ENCODE measurements at regions not wholly inside any gene's neighbourhood (a gene's known extent, or its start where the extent isn't known, plus 50 kb on each side); places are given as distances from the start of the nearest gene placed in this dataset.
"Not testable (repeated sequence)": the region's sequence is repeated elsewhere in the genome, so short reads cannot be mapped to it uniquely, and the experiment has no call there.

DNA sequence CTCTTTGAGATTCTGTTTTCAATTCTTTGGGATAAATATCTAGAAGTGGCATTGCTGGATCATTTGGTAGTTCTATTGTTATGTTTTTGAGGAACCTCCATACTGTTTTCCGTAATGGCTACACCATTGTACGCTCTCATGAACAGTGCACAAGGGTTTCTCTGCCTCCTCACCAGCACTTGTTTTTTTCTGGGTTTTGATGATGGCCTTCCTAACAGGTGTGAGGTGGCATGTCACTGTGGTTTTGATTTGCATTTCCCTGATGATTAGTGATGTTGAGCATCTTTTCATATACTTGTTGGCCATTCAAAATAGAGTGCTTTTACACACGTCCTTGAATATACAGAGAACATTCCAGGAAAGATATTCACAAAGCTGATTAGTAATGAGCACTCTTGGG, 86.8 kb upstream of the ADORA2B start:
- not testable (repeated sequence) for H3K36me3 ChIP-seq (ENCODE audit: insufficient read depth, low read length); H3K79me2 ChIP-seq (ENCODE audit: insufficient read depth, low read length); H2AFZ ChIP-seq (ENCODE audit: low read depth, low read length); DNase-seq (ENCODE audit: low read depth); H3K9me3 ChIP-seq (ENCODE audit: insufficient read depth, low read depth, low read length); H3K36me3 Mint-ChIP-seq (ENCODE audit: low read depth, unreplicated experiment); H3K4me3 ChIP-seq (ENCODE audit: insufficient read depth, low read depth, low read length); H3K4me3 Mint-ChIP-seq (ENCODE audit: unreplicated experiment); H3K9ac ChIP-seq (ENCODE audit: low read length); H4K20me1 ChIP-seq (ENCODE audit: insufficient read depth, low read length); H3K4me1 ChIP-seq (ENCODE audit: insufficient read depth, low read length); H3K27me3 Mint-ChIP-seq (ENCODE audit: low read depth, unreplicated experiment); H3K9me3 Mint-ChIP-seq (ENCODE audit: unreplicated experiment); H3K27ac ChIP-seq (ENCODE audit: low read depth, low read length); H3K4me2 ChIP-seq (ENCODE audit: low read length); H3K27me3 ChIP-seq (ENCODE audit: insufficient read depth, low read length); FAIRE-seq; H3K27ac Mint-ChIP-seq (ENCODE audit: unreplicated experiment); H3K4me1 Mint-ChIP-seq (ENCODE audit: low read depth, unreplicated experiment)

DNA sequence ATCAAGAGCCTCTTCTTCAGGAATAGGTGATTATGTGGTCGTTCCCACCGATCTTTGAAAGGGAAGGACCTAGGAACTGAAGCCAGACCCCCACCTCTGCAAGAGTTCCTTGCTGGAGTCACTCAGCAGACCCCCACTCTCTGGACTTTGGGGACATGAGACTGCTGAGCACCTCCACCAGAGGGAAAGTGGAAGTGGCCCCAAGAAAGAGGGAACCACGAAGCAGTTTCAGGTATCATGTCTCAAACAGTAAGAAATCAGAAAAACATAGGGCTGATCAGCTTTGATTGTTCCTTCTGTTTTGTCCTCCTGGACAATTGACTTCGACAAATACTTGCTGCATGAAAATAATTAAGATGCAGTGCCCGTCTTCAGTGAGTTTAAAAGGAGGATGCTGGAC, 84.2 kb upstream of the ADORA2B start:
- not testable (repeated sequence) for DNase-seq (ENCODE audit: low read depth); H3K4me3 ChIP-seq (ENCODE audit: insufficient read depth, low read depth, low read length); H3K4me2 ChIP-seq (ENCODE audit: low read length); H3K27me3 ChIP-seq (ENCODE audit: insufficient read depth, low read length); H3K79me2 ChIP-seq (ENCODE audit: insufficient read depth, low read length); H3K4me1 Mint-ChIP-seq (ENCODE audit: low read depth, unreplicated experiment); H3K9me3 Mint-ChIP-seq (ENCODE audit: unreplicated experiment); FAIRE-seq; H2AFZ ChIP-seq (ENCODE audit: low read depth, low read length); H3K4me3 Mint-ChIP-seq (ENCODE audit: unreplicated experiment); H3K4me1 ChIP-seq (ENCODE audit: insufficient read depth, low read length); H3K27ac ChIP-seq (ENCODE audit: low read depth, low read length); H3K27me3 Mint-ChIP-seq (ENCODE audit: low read depth, unreplicated experiment); H3K9me3 ChIP-seq (ENCODE audit: insufficient read depth, low read depth, low read length); H3K36me3 ChIP-seq (ENCODE audit: insufficient read depth, low read length); H3K36me3 Mint-ChIP-seq (ENCODE audit: low read depth, unreplicated experiment); H3K9ac ChIP-seq (ENCODE audit: low read length); H3K27ac Mint-ChIP-seq (ENCODE audit: unreplicated experiment); H4K20me1 ChIP-seq (ENCODE audit: insufficient read depth, low read length)

GRCh38 chr17:15864061-15864460, 80.9 kb upstream of the ADORA2B start:
- H2AFZ ChIP-seq (ENCODE audit: low read depth, low read length); H3K9ac ChIP-seq (ENCODE audit: low read length); H3K79me2 ChIP-seq (ENCODE audit: insufficient read depth, low read length); H3K4me1 Mint-ChIP-seq (ENCODE audit: low read depth, unreplicated experiment); H3K9me3 Mint-ChIP-seq (ENCODE audit: unreplicated experiment); H3K27me3 Mint-ChIP-seq (ENCODE audit: low read depth, unreplicated experiment); H3K4me3 Mint-ChIP-seq (ENCODE audit: unreplicated experiment); H4K20me1 ChIP-seq (ENCODE audit: insufficient read depth, low read length); H3K36me3 Mint-ChIP-seq (ENCODE audit: low read depth, unreplicated experiment); DNase-seq (ENCODE audit: low read depth); FAIRE-seq; H3K36me3 ChIP-seq (ENCODE audit: insufficient read depth, low read length); H3K4me1 ChIP-seq (ENCODE audit: insufficient read depth, low read length); H3K9me3 ChIP-seq (ENCODE audit: insufficient read depth, low read depth, low read length); H3K27ac ChIP-seq (ENCODE audit: low read depth, low read length); H3K27ac Mint-ChIP-seq (ENCODE audit: unreplicated experiment); H3K27me3 ChIP-seq (ENCODE audit: insufficient read depth, low read length); H3K4me2 ChIP-seq (ENCODE audit: low read length); H3K4me3 ChIP-seq (ENCODE audit: insufficient read depth, low read depth, low read length): not testable (repeated sequence)

DNA sequence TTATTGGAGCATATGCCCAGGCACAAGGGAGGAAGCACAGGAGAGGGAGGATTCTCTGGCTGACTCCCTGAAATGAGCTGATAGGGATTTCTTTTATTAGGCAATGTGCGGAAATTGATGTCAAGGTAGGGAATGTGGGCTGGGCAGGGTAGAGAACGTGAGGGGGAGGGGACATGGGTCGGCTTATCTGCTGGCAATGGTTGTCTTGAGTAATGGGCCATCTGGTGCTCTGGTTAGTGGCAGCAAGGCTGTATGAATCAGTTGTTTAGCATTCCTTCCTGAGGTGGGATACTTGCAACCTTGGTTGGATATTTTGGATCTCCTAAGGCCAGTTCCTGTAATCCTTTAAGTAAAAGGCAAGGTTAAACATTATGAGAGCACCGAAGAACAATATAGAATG, 80.5 kb upstream of the ADORA2B start:
- not testable (repeated sequence) for H3K4me1 ChIP-seq (ENCODE audit: insufficient read depth, low read length); H3K9me3 Mint-ChIP-seq (ENCODE audit: unreplicated experiment); H3K4me3 Mint-ChIP-seq (ENCODE audit: unreplicated experiment); H3K9me3 ChIP-seq (ENCODE audit: insufficient read depth, low read depth, low read length); H2AFZ ChIP-seq (ENCODE audit: low read depth, low read length); H3K27ac ChIP-seq (ENCODE audit: low read depth, low read length); H3K4me3 ChIP-seq (ENCODE audit: insufficient read depth, low read depth, low read length); H3K79me2 ChIP-seq (ENCODE audit: insufficient read depth, low read length); H3K27me3 Mint-ChIP-seq (ENCODE audit: low read depth, unreplicated experiment); H3K27me3 ChIP-seq (ENCODE audit: insufficient read depth, low read length); H3K4me1 Mint-ChIP-seq (ENCODE audit: low read depth, unreplicated experiment); H3K36me3 ChIP-seq (ENCODE audit: insufficient read depth, low read length); H3K36me3 Mint-ChIP-seq (ENCODE audit: low read depth, unreplicated experiment); H4K20me1 ChIP-seq (ENCODE audit: insufficient read depth, low read length); H3K27ac Mint-ChIP-seq (ENCODE audit: unreplicated experiment); H3K9ac ChIP-seq (ENCODE audit: low read length); FAIRE-seq; H3K4me2 ChIP-seq (ENCODE audit: low read length)
- peak; percentile 73 for DNase-seq (ENCODE audit: low read depth)

DNA sequence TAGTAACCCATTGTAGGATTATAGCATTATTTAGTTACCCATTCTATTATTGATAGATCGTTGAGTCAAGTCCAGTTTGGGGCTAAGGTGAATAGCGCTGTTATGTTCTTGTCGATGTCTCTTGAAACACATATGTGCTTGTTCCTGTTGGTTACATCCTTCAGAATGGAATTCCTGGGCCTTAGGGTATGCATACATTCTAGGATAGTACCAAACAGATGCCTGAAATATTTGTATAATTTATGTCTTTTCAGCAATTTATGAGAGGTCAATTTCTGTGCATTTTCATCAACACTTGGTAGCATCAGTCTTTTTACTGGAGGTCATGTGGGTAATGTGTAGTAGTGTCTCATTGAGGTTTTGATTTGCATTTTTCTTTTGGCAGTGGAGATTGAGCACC, 78.9 kb upstream of the ADORA2B start:
- not testable (repeated sequence) for H3K4me3 Mint-ChIP-seq (ENCODE audit: unreplicated experiment); H3K36me3 ChIP-seq (ENCODE audit: insufficient read depth, low read length); H3K4me1 ChIP-seq (ENCODE audit: insufficient read depth, low read length); H3K9me3 Mint-ChIP-seq (ENCODE audit: unreplicated experiment); H2AFZ ChIP-seq (ENCODE audit: low read depth, low read length); H3K79me2 ChIP-seq (ENCODE audit: insufficient read depth, low read length); H3K27ac ChIP-seq (ENCODE audit: low read depth, low read length); H3K9ac ChIP-seq (ENCODE audit: low read length); H3K4me2 ChIP-seq (ENCODE audit: low read length); DNase-seq (ENCODE audit: low read depth); H3K27me3 ChIP-seq (ENCODE audit: insufficient read depth, low read length); H3K9me3 ChIP-seq (ENCODE audit: insufficient read depth, low read depth, low read length); H4K20me1 ChIP-seq (ENCODE audit: insufficient read depth, low read length); FAIRE-seq; H3K4me1 Mint-ChIP-seq (ENCODE audit: low read depth, unreplicated experiment); H3K36me3 Mint-ChIP-seq (ENCODE audit: low read depth, unreplicated experiment); H3K4me3 ChIP-seq (ENCODE audit: insufficient read depth, low read depth, low read length); H3K27me3 Mint-ChIP-seq (ENCODE audit: low read depth, unreplicated experiment); H3K27ac Mint-ChIP-seq (ENCODE audit: unreplicated experiment)

DNA sequence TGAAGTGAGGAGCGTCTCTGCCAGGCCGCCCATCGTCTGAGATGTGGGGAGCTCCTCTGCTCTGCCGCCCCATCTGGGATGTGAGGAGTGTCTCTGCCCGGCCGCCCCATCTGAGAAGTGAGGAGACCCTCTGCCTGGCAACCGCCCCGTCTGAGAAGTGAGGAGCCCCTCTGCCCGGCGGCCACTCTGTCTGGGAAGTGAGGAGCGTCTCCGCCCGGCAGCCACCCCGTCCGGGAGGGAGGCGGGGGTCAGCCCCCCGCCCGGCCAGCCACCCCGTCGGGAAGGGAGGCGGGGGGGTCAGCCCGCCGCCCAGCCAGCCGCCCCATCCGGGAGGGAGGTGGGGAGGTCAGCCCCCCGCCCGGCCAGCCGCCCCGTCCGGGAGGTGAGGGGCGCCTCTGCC, 77.6 kb upstream of the ADORA2B start:
- H3K36me3 Mint-ChIP-seq (ENCODE audit: low read depth, unreplicated experiment); H3K27ac Mint-ChIP-seq (ENCODE audit: unreplicated experiment); H3K36me3 ChIP-seq (ENCODE audit: insufficient read depth, low read length); H3K4me3 ChIP-seq (ENCODE audit: insufficient read depth, low read depth, low read length); H3K9me3 ChIP-seq (ENCODE audit: insufficient read depth, low read depth, low read length); DNase-seq (ENCODE audit: low read depth); H3K4me2 ChIP-seq (ENCODE audit: low read length); H3K9ac ChIP-seq (ENCODE audit: low read length); H3K27ac ChIP-seq (ENCODE audit: low read depth, low read length); H4K20me1 ChIP-seq (ENCODE audit: insufficient read depth, low read length); H3K79me2 ChIP-seq (ENCODE audit: insufficient read depth, low read length); H3K4me1 ChIP-seq (ENCODE audit: insufficient read depth, low read length); H2AFZ ChIP-seq (ENCODE audit: low read depth, low read length); FAIRE-seq; H3K27me3 Mint-ChIP-seq (ENCODE audit: low read depth, unreplicated experiment); H3K4me3 Mint-ChIP-seq (ENCODE audit: unreplicated experiment); H3K27me3 ChIP-seq (ENCODE audit: insufficient read depth, low read length); H3K4me1 Mint-ChIP-seq (ENCODE audit: low read depth, unreplicated experiment); H3K9me3 Mint-ChIP-seq (ENCODE audit: unreplicated experiment): not testable (repeated sequence)
